CMK (cell line): ENCODE measurements at regions not wholly inside any gene's neighbourhood (a gene's known extent, or its start where the extent isn't known, plus 50 kb on each side); places are given as distances from the start of the nearest gene placed in this dataset.
A peak's percentile ranks its signal among the peaks of the same experiment; 100 is the strongest.
"Not testable (repeated sequence)": the region's sequence is repeated elsewhere in the genome, so short reads cannot be mapped to it uniquely, and the experiment has no call there.

Experiments
- DNase-seq: peaks from one replicate; pipeline ENCODE4 v3.0.0-alpha.2; 2010; ENCODE audit warnings: low read depth

DNA sequence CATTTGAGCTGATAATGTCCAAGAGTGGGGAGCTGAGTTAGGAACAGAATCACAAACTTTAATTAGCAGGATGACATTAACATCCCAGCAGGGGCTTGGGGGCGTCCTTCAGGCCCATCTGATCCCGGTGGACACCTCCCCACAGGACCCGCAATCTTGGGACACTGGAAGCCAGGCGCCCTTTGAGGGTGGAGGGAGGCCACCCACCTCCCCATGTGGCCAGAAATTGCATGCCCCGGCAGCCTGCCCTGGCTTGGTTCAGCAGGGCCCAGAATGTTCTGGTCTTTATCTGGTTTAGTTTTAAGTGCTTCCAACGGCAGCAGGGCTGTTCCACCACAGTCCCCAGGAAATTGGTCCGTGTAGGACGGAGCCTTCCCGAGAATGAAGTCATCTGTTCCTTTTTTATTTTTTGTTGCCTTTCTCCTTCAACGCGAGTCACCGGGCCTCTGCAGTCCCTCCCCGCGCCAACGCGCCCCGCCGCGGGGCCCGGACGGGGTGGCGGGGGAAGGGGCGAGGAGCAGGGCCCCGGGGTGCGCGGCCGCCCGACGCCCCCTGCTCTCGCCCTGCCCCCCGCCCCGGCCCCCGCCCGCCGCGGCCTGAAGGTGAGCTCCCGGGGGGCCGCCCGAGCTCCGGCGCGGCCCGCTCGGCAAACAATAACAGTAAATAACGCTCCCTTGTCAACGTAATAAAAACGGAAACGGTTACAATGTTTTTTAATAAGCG lies 207.9 kb downstream of the C9orf50 start:
- DNase-seq, result no peak

DNA sequence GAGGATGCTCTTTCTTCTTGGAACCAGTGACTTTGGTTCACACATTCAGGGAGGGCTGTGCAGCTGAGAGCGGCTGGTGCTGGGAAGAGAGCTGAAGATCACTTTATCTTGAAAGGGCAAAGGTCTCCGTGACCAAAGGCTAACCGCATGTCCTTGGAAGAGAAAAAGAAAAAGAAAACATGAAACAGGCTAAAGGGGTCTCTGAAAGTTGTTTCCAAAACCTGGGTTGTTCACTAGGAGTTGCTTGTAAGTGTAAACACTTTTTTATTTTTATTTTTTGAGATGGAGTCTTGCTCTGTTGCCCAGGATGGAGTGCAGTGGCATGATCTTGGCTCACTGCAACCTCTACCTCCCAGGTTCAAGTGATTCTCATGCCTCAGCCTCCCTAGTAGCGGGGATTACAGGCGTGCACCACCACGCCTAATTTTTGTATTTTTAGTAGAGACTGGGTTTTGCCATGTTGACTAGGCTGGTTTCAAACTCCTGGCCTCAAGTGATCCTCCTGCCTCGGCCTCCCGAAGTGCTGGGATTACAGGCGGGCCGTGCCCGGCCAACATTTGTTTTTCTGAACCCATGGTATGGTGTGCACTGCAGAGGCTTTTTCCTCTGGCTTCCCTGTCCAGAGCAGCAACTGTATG lies 208.6 kb downstream of the C9orf50 start:
- DNase-seq, result not testable (repeated sequence)

DNA sequence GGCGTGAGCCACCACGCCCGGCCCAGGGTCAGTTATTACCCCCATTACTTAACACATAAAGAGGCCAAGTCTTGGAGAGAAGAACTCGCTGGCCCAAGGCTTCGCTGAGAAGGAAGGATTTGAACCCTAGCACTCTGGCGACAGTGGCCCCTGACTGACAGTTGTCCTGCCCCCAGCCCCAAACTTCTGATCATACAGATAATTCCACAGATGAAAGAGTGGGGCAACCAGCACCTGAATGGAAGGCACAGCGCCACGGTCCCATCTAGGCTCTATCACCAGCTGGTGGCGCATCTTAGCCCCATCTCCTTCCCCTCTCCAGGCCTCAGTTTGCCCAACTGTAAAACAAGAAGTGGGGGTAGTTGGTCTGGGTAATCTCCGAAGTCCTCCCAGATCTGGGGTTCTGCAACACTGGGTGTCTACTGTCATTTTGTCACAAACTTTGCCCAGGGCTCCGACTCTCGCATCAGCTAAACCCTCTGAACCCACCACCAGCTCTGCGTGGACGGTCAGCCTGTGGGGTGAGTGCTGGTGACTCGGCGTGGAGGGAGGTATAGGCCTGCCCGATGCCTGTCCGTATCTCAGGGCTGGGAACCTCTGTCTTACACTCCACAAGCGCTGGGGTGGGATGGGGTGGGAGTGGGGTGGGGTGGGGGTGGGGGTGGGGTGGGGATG lies 209.3 kb downstream of the C9orf50 start:
- no peak for DNase-seq

DNA sequence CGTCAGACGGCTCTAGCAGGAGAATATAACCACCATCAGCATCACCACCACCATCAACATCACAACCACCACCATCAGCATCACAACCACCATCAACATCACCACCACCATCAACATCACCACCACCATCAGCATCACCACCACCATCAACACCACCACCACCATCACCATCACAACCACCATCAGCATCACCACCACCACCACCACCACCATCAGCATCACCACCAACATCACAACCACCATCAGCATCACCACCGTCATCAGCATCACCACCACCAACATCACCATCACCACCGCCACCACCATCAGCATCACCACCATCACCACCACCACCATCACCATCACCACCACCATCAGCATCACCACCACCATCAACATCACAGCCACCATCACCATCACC lies 210.7 kb downstream of the C9orf50 start:
- DNase-seq, result no peak

DNA sequence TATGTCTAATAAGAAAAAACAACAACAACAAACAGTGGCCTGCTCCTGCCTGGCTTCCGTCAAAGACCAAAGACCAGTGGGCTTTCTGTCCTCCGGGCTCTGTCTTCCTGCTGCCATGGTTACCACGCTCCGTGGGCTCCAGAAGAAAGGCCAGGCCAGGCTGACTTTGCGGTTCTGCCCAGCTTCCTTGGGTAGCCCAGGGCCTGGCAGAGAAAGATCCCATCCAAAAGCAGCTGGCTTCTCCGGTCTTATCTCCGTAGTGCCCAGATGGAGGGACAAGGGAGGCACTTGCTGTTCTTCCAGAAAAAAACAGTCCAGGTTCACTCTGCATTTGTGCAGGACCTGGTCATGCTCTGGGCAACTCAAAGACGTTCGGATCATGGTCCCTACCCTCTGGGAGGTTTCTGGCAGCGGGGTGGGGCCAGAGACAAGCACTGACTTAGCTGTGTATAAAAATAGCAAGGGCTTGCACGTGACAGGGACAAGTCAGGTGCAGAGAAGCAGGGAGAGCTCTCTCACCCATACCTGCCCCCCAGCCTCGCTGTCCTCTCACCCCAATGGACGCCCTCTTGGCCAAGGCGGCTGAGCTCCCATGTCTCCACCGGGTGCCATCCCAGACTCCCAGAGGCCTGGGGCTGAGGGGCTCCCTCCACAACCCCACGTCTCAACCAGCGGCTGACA lies 212.2 kb downstream of the C9orf50 start:
- DNase-seq, result no peak

DNA sequence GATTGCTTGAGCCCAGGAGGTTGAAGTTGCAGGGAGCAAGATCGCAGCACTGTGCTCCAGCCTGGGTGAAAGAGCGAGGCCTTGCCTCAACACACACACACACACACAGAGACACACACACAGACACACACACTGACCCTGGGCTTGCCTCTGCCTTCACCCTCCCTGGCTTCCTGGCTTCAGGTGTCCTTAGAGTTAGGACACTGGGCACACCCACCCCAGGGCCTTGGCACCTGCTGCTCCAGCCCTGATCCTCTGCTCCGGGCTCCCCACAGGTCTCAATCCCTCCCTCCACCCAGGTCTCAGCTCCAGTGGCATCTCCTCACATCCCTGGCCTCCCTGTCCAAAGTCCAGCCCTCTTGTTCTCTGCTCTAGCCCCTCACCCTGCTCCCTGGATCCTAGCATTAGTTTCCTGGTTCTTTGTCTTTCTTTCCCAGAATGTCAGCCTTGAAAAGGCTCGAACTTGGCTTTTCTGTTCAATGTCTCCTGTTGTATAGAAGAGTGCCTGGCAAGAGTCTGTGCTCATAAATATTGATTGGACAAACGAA lies 212.9 kb downstream of the C9orf50 start:
- DNase-seq, result no peak

DNA sequence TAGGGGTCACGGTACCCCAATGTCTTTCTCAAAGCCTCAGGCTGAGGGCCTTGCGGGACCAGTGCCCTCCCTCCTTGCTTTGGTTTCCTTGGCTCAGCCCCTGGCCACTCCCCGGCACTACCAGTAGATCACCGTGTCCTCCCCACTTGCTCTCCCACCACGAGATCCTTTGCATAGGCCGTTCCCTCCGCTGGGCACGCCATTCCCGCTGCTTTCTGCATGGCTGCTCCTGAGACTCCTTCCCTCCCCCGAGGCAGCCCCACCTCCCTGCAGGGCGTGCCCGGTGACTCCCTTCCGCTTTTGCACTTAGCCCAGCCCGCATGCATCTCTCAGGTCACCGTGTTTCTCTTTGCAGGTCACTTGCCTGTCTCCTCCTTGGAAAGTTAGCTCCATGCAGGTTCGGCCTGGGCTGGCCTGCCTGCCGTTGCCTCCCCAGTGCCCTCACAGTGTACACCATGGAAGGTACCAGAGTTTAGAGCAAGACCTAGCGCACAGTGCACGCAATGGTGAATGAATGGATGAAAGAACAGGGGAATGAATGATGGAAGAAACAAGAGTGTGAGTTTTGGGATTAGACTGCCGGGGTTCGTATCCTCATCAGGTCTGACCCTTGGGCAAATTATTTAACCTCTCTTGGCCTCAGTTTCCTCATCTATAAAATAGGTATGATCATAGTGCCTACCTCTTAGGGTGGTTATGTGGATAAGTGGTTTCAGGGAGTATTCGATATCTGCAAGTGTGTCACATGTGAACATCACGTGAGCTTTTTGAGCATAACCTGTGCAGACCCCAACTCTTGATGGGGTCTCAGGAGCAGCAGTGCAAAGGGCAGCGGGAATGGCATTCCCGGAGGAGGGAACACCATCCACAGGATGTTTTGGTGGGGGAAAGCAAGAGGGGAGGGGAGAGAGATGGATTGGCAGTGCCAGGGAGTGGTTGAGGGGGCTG lies 214.3 kb downstream of the C9orf50 start:
- peak; percentile 89 for DNase-seq

DNA sequence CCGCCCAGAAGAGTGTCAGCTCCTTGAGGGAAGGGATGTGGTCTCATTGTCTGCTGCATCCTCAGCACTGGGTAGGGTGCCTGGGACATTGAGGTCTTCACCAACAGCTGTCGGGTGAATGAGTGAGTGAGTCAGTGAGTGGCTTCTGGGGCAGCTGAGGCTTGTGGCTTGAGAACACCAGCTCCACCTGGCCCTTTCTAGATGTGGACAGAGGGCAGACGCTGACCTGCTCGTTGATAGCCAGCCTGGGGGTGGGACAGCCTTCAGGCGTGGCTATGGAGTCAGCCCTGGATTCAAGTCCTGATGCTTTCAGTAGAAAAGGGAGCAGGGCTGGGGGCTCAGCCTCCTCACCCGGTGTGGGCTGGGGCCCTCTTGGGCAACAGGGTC lies 215.1 kb downstream of the C9orf50 start:
- no peak for DNase-seq

DNA sequence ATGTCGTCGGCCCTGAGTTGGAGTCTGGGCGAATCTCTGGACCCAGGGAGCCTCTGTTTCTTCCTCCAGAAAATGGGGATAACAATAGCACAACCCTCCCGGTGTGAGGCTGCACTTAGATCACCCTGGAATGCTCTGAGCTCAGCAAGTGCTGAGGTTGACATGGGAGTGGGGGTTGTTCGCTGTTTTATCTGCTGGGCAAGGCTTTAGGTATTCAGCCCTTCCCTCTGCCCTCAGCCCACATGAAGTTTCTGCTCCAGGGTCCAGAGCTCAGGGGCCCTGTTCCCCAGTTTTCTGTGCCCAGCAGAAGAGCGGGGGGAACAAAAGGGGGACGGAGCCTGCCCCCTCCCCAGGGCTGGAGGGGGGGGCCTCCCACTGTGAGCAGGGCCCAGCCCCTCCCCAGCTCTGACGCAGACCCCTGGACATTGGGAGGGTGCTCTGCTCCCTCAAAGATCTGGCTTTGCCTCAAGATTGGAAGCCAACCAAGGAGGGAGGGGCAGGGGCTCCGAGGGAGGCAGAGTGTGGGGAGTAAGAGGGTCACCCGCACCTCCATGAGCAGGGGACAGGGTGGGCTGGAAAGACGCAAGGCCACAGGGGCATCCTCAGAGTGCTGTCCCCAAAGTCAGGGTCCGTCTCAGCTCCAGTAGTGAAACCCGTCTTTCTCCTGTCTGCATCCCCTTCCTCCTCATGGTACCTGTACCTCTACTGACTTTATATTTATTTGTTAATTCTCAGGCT lies 215.6 kb downstream of the C9orf50 start:
- DNase-seq, result no peak

DNA sequence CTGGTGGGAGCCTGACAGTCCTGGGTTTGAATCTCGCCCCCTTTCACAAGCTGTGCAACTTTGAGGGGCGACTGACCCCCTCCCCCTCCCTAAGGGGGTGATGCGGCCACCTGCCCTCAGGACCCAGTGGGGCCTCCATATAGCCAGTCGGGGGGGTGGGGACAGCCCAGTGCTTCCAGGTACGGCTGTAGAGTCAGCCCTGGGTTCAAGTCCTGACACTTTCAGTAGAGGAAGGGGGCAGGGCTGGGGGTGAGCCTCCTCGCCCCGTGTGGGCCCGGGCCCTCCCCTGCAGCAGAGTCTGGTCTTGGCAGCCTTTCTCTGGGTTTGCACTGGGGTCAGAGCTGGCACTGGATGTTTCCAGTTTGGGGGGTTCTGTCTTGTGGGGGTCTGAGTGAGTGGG lies 216.3 kb downstream of the C9orf50 start:
- no peak for DNase-seq

DNA sequence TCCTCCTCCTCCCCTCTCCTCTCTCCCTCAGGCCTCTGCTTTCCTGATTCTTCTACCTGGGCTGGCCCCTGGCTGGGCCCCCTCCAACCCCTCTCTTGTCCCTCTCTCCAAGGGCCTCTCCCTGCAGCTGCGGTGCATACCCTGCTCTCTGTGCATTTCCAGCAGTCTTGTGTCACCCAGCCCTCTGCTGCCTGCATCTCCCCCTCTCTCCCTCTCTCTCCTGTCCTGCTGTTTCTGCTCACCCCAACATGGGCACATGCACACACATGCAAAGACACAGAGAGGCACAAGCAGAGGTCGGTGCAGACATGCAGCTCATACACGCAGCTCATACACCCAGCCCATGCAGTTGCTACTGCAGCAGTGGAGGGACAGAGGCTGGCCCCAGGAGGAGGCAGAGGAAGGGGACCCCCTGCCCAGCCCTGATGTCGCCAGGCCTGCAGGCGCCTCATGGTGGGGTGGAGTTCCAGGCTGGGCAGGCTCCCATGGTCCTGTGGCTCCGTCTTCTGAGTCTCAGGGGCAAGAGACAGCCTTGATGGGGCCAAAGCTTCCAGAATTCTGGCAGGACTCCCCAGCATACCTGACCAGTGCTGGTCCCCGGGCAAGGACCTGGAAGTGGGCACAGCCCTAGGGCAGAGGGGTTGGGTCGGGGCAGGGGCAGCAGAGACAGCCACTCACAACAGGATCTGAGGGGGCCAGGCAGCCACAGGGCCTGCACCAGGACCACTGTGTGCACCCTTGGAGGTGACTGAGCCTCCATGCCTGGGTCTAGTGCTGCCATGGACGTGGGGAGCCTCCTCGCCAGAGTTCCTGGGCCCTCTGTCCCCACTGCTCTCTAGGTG lies 216.9 kb downstream of the C9orf50 start:
- DNase-seq, result no peak

DNA sequence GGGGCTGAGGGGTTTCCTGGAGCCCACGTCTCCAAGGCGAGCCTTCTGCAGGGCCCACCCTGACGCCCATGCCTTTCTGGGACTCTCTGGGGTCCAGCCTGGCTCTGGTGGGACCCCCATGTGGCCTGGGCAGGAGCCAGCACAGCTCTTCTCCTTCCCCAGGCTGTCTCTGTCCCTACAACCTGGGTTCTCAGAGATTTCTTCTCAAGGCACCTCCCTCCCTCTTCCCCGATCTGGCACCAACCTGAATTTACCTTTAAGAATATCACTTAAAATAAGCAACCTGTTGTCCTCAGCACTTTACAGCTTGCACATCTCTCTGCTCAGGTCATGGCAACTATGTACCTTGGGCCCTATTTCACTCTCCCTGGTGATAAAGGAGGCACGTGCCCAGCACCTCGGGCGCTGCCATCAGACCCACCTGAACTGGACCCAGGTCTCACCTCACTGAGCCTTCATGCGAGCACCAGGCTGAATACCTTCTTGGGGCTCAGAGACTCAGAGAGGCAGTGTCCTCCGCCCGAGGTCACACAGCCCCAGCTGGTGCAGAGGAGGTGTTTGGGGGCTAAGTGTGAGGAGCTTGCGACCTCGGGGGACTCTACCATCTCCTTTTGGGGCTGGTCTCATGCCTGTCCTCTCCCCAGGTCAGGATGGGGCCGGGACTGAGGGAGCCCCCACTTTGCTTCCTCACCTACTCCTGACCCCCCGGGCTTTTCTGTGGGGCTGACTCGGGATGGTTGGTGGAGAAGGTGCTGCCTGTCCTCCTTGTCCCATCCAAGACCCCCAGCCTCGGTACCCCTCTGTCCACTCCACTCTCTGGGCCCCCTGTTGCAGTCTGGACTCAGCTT lies 217.7 kb downstream of the C9orf50 start:
- DNase-seq, result no peak

DNA sequence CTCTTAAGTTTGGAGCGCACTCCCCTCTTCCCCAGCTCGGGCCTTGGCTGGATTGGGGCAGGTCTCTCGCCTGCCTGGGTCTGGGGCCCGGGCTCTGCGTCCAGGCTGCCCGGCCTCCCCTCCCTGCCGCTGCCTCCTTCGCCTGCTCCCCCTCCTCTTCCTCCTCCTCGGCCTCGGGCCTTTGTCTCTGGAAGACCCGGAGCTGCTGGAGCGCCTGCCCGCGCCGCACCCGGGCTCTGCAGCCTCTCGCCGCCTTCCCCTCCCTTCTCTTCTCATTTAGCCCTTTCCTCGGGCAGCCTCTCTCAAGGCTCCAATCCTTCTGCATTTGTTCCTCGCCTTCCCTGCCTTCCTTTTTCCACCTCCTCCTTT lies 218.5 kb downstream of the C9orf50 start:
- no peak for DNase-seq

DNA sequence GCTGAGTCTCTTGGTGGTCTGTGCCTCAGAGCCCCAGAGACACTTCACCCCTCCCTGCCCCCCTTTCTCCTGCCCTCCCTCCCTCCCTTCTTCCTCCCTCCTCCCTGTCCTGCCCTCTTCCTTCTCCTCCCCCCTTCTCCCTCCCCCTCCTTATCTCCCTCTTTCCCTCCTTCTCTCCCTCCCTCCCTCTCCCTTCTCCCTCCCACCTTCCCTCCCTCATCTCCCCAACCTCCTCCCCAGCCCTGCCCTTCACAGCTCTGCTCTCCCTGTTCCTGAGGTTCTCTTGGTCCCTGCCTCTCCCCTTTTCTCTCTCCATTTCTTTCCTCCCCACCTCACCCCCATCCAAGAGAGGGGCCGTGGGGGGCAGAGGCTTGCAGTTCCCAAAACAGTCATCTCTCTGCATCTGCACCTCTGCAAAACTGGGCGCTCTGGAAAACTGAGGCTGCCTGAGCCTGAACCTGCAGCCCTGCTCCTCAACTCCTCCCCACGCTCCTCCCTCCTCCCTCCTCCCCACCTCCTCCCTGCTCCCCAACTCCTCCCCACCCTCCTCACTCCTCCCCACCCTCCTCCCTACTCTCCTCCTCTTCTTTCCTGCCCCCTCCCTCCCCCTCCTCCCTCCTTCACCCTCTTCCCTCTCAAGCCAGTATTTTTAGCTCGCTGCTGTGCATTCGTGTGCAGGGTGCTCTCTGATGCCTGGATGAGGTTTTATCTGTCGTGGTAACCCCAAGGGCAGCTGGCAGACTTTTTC lies 219.1 kb downstream of the C9orf50 start:
- no peak for DNase-seq

DNA sequence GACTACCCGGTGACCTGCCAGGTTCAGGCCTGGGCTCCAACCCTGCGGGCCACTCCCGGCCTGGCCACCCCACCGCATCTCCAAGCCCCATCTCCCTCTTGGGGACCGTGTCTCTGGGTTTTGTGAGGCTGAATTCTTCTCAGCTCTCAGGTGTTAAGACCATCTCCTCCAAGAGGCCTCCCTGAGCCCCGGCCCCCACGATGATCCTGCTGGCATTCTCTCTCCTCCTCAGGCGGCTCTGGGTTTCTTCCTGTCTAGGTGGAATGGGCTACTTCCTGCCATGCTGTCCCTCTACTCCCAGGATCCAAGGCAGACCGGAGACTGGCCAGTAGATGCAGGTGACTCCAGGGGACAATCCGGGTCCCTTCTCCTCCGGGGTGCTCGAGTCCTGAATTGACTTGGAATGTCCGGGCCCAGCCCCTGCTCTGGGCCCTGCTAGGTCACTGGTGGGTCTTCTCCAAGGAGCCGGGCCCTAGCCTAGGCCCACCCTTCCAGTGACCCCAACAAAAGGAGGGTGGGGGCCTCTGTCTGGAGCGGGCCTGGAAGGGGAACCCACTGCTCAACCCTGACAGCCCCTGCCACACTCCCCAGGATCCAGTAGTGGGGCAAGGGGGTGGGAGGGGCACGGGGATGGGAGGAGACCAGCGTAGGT lies 219.8 kb downstream of the C9orf50 start:
- no peak for DNase-seq

DNA sequence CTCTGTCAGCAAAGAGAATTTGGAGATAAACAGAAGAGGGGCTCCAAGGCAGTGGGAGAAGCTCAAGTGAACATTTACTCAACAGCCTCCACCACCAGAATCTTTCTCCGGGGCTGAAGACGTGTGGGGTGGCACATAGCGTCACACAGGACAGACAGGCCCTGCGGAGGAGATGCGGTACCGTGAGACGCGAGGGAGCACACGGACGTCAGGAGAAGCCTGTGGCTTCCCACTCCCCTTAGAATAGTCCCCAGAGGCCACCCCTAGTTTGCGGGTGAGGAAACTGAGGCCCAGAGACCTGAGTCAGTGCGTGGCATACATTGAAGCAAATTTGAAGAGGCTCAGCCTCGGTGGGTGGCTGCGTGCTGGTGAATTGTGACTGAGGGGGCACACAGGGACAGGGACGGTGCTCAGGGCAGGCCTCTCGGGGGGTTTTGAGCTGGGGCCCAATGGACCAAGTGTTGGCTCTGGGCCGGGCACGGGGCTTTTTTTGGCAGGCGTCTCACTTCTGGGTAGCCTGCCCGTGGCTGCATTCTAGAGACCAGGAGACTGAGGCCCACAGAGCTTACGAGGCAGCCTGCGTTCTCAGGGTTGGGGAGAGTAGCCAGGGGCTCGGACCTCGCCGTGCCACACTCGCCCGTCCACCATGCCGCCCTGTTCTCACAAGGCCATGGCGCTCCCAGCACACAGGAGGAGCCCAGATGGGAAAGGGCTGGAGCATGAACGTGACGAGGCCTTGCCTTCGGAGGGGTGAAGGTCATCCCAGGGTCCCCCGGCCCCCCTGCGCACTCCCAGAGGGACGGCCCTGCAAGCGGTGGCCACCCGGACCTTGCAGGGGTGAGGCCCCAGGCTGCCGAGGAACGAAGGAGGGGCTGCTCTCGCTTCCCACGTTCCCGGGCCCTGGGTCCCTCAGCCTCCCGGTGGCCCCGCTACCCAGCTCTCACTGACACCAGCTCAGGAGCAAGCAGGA lies 220.6 kb downstream of the C9orf50 start:
- no peak for DNase-seq

DNA sequence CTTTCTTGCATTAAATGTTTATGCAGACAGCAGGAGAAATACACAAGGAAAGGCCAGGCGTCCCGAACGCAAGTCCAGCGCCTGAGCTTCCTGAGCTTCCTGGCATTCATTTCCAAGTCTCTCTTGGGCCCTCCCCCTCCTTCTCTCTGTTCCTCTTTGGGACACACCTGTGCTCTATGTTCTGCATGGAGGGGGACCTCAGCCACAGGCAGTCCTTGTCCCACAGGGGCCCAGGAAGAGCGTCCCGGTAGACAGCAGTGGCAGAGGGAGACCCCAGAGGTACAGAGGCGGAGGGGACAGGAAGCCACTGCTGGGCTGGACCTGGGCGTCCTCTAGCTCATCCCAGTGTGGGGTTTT lies 221.3 kb downstream of the C9orf50 start:
- DNase-seq, result no peak
